ENCODE measurements at regions not wholly inside any gene's neighbourhood (a gene's known extent, or its start where the extent isn't known, plus 50 kb on each side); places are given as distances from the start of the nearest gene placed in this dataset.

GRCh38 chr7:379456-380138, 89.6 kb downstream of the FOXL3 start:
- TF ChIP-seq CTCF (IDR thresholded peaks at IDR 0.05) (no peak), POLR2A (IDR thresholded peaks at IDR 0.05) (no peak)

Data from adrenal gland (tissue), 5 donors.